ENCODE measurements at regions not wholly inside any gene's neighbourhood (a gene's known extent, or its start where the extent isn't known, plus 50 kb on each side); places are given as distances from the start of the nearest gene placed in this dataset.
"Not testable (repeated sequence)": the region's sequence is repeated elsewhere in the genome, so short reads cannot be mapped to it uniquely, and the experiment has no call there.

DNA sequence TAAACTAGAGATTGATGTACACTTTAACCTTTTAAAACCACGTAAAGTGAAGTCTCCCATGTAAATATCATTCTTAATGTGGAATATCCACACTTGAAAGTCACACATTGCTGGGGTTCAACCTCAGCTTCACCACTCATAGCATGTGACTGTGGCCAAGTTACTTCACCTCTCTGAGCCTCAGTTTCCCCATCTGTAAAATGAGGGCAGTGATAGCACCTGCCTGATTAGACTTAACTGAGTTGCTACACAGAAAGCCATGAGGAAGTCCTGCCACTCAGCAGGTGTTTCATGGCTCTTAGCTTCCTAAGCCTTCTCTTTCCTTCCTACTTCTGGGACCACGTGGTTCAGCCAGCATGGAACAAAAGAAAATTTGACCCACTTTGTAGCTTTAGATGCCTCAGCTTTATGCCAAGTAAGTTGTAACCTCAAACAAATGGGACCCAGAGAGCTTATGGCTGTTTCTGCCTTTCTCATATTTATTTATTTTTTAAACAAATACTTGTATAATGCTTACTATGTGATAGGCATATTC lies 277.3 kb upstream of the KLF3 start:
- no peak for DNase-seq

DNA sequence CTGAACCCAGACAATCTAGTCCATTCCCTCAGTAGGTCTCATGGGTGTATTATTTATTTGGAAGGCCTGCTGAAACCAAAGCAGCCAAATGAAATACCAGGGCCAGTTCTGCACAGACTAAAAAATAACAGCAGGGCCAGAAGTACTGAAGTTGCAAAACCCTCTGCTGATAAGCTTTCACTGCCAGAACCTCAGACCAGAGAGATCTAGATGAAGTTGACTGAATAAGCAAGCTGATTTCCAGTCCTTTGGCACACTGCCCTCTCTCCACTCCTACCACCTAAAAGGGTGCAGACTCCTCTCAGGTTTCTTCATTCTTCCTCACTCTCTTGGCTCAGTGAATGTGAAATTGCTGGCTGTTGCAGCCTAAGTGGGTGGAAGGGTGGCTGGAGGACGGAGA lies 276.7 kb upstream of the KLF3 start:
- no peak for DNase-seq

DNA sequence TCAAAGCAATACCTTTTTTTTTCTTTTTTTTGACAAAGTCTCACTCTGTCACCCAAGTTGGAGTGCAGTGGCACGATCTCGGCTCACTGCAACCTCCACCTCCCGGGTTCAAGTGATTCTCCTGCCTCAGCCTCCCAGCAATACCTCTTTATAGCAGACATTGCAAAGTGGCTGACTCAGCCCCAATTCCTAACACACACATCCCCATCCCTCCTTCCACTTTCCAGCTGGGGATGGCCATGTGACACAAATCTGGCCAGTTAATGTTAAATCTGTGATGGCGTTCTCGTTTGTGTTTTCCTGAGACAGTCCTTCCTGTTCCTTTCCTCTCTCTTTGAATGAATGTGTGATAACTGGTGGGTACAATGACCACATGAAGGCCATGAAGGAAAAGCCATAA lies 276.2 kb upstream of the KLF3 start:
- no peak for DNase-seq

DNA sequence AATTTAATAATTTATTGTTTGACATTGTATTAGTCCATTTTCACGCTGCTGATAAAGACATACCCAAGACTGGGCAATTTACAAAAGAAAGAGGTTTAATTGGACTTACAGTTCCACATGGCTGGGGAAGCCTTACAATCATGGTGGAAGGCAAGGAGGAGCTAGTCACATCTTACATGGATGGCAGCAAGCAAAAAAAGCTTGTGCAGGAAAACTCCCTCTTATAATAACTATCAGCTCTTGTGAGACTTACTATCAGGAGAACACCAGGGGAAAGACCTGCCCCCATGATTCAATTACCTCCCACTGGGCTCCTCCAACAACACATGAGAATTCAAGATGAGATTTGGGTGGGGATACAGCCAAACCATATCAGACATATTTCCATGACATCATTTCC lies 275.1 kb upstream of the KLF3 start:
- DNase-seq, result not testable (repeated sequence)

DNA sequence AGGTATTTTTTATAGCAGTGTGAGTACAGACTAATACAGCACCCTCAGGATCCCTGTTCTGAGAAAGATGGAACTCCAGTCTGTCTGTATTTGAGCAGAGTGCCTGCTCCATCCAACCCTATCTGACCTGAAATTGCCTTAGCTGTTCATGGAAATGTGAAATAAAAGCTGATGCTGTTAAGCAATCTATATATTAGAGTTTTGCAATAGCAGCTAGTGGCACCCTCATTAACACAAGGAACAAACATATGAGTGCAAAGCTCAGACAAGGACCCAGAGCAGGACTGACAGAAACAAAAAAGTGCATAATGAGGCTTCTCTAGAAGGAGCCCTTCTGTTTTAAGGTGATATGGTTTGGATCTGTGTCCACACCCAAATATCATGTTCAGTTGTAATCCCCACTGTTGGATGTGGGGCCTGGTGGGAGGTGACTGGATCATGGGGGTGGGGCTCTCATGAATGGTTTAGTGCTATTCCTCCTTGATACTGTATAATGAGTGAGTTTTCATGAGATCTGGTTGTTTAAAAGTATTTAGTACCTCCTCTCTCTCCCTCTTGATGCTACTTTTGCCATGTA lies 272.9 kb upstream of the KLF3 start:
- no peak for DNase-seq

DNA sequence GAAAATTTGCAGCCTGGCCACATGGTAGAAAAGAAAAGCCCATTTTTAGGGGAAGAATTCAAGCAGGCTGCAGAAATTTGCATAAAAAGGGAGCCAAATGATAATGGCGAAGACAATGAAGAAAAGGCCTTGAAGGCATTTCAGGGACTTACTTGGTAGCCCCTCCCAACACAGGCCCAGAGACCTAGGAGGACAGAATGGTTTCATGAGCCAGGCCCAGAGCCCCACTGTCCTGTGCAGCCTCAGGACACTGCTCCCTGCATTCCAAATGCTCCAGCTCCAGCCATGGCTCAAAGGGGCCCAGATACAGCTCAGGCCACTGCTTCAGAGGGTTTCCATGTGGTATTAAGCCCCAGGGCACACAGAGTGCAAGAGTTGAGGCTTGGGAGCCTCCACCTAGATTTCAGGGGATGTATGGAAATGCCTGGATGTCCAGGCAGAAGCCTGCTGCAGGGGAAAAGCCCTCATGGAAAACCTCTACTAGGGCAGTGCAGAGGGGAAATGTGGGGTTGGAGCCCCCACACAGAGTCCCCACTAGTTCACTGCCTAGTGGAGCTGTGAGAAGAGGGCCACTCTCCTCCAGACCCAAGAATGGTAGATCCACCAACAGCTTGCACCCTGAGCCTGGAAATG lies 271.7 kb upstream of the KLF3 start:
- DNase-seq, result no peak

DNA sequence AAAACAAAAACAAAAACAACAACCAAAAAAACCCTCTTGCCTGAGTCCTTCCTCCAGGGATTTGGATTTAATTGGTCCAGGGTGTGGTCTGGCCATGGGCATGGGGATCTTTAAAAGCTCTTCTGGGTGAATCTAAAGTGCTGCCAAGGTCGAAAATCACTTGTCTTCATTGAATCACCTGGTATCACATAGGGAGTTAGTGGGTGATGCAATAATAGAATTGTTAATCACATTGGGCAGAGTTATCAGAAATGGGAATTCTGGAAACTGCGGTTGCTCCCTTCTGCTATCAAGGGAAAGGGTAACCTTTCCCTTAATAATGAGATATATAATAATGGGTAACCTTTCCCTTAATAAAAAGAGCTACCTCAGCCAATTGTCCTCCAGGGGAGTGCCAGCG lies 267.9 kb upstream of the KLF3 start:
- DNase-seq, result no peak

DNA sequence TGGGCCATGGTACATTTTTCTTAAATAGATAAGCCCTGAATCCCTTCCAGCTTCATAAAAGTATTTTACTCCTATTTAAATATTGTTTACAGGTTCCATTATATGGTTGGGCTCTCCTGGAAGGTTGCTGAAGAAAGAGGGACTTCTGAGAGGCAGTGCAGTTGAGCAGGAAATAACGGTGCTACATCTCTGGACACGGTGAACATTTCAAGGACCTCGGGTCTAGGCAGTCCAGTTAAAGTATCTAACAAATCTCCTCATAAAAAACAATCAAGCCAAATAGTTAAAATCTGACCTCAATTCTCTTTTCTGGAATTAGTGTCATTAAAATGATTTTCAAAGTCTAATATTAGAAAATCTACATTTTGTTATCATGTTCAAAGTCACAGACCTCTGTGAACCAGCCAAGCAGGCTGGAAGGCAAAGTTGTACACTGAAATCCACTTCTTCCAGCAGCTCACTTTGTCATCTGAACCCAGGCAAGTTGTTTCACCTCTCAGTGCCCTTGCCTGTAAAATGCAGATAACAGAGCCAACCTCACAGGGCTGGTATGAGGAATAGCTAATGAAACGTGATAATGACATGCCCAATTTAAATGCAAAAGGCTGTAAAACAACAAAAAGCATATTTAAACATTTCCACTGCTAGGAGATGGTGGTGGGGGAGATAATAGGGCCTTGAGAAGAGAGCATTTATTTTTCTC lies 267.0 kb upstream of the KLF3 start:
- DNase-seq, result no peak

DNA sequence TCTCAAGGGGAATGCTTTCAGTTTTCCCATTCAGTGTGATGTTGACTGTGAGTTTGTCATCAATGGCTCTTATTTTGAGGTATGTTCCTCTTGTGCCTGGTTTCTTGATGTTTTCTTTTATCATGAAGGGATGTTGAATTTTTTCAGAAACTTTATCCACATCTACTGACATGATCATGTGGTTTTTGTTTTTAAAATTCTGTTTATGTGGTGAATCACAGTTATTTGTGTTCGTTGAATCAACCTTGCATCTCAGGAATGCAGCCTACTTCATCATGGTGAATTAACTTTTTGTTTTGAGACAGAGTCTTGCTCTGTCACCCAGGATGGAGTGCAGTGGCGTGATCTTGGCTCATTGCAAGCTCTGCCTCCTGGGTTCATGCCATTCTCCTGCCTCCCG lies 263.1 kb upstream of the KLF3 start:
- DNase-seq, result no peak

DNA sequence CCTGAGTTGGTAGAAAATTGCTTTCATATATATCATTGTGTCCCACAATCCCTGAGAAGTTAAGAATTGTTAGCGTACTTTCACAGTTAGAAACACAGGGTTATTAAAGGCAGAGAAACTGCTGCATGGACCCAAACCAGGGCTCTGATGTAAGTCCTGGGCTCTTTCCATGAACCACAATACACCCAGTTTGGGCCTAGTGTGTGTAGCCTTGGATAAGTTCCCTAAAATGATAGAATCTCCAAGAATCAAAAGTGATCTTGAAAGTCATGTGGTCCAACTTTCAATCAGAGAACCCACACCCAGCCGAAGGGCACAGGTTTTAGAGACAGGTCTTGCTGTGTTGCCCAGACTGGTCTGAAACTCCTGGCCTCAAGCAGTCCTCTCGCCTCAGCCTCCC lies 257.8 kb upstream of the KLF3 start:
- DNase-seq, result no peak

DNA sequence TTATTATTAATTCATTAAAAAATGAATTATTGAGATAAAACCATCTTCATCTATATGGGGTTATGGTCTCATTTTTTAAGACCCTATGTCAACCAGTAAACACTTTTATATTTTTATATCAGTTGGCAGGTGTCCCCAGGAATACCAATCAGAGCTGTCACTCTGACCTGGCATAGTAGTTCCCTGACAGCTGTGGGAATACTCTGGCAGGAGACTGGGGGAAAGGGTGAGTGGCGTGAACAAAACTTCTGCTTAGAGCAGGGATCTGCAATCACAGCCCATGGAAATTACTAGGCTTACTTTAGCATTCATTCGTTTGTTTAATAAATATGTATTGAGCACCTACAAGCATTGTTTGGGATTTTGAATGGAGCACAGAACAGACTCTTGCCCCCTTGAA lies 254.1 kb upstream of the KLF3 start:
- no peak for DNase-seq

DNA sequence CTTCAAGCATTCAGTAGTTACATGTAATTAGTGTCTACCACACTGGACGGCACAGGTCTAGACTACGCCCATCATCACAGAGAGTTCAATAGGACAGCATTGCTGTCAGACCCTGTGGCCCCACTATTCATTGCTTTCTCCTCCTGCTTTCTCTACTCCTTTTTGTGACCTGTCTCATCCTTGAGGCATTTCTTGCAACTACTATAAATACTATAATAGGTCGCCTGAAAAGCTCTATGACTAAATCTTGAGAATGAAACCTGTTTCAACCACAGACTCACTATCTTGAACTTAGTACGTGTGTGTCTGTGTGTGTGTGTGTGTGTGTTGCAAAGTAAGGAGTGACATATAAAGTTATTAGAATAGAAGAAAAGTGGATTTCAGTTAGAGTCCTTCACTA lies 252.9 kb upstream of the KLF3 start:
- DNase-seq, result no peak

DNA sequence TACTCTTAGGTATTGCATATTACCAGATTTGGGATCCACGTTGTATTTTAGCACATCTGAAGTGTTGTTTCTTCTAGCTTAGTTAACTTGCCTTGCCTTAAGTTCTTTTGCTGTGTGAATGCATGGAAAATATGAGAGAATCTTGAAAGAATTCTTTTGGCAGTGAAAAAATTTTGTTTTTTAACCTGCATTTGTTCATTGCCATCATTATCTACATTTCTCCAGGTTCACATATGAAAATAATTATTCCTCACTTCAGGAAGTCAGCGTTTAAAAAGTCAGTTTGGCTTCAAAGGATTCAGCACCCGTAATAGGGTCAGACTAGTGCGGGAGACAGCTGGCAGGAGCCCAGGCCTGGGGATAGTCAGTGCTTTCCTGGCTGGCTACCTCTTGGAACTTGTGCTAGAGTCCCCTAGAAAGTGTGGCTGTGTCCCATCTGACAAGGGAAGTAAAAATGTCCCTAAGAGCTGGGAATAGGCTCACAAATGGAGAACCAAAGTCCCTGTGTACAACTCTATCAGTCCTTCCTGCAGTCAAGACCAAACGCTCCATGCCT lies 251.9 kb upstream of the KLF3 start:
- DNase-seq, result no peak

DNA sequence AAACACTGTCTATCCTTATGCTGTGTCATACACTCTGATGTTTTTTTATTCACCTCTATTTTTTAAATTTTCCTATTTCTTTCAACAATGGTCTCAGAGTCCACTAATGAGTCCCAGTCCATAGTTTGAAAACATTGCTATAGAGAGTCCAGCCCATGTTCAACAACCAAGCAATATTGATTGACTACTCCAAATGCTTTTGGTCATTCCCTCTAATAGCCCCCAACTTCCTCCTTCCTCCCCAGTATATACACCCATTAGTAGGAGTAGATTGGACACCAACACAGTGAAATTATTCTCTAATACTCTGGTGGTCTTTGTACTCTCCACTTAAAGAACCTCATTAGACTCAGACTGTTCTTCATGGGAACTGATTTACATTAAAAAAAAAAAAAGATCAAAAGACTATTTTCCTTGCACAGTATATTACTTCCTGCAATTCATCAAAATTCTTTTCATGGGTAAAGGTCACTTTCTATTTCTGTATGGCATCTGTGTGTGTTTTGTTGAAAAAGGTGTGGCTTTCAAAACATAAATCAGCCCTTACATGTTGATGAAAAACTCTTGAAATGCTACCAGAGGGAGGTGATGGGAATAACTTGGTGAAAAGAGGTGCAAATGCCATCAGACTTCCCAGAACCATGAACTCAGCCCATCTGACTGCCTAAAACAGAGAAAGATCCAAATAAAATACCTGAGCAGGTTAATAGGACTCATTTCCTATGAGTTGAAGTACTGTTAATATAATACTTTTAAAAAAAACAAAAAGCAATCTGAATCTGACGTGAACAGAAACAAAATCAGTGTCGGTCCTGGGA lies 250.3 kb upstream of the KLF3 start:
- no peak for DNase-seq

DNA sequence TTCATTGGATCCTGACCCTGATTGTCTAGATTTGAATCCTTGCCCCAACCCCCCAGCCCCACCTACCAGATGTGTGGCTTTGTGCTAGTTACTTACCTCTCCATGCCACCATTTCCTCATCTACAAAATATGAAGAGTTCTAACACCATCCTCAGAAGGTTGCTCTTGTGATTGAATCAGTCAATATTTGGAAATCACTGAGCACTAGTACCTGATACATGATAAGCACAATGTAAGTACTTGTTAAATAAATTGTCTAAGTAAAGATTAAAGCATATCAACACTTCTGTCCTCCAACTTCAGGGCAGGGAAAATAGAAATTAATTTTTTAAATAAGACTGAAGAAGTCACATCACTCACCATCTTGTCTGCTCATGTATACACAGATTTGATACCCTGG lies 249.6 kb upstream of the KLF3 start:
- no peak for DNase-seq

DNA sequence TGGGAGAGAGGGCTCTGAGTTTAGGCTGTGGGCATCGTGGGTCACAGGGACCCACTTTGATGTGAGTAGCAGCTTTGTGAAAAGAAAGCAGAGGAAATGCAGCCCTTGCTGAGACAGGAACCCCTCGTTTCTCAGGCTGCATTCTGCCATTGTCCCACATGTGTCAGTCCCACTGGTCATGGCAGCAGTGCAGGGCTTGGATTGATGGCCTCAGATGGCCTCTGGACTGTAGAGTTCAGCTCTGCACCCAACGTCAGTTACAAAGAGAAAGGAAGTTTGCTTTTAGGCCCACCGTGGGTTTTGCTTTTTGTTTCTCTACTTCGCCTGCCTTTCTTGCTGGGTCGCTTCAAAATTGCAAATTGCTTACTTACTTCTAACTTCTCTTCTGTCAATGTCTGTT lies 248.3 kb upstream of the KLF3 start:
- DNase-seq, result no peak

DNA sequence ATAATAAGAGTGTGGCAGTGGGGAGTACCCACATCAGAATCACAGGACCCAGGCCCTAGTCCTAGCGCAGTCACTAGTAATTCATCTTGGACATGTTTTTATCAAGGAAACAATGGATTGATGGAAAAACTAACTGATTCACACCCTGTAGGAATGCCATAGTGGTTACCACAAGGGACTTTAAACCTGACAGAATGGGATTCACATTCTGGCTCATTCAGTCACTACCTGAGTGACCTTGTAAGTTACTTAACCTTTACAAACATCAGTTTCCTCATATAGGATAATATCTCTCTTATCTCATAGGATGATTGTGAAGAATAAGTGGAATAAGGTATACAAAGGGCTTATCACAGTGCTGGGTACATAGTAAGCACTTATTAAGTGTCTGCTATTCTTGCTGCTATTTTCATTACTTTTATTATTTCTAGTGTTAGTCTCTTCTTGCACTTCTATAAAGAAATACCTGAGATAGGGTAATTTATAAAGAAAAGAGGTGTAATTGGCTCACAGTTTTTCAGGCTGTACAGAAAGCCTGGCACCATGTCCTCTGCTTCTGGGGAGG lies 247.5 kb upstream of the KLF3 start:
- no peak for DNase-seq

DNA sequence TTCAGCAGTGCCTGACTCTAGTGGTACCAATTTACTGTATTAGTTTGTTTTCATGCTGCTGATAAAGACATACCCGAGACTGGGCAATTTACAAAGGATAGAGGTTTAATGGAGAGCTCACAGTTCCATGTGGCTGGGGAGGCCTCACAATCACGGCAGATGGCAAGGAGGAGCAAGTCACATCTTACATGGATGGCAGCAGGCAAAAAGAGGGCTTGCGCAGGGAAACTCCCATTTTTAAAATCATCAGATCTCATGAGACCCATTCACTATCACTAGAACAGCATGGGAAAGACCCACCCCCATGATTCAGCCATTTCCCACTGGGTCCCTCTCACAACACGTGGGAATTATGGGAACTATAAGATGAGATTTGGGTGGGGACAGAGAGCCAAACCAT lies 243.7 kb upstream of the KLF3 start:
- not testable (repeated sequence) for DNase-seq

DNA sequence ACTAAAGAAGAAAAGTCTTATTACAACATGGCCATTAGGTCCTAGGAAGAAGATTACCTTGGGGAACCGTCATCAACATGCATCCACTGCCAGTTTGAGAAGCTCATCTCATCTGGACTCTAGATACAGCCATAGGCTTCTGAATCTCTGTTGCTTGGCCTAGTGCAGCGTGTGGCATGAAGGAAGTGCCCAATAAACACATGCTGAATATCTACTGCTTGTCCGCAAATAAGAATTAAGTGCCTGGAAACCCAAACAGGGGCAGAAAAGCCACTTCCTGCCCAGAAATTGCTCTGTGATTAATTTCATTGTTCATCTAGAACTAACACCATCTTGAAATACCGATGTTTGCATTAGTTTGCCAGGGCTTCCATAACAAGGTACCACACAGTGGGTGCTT lies 241.1 kb upstream of the KLF3 start:
- DNase-seq, result no peak

DNA sequence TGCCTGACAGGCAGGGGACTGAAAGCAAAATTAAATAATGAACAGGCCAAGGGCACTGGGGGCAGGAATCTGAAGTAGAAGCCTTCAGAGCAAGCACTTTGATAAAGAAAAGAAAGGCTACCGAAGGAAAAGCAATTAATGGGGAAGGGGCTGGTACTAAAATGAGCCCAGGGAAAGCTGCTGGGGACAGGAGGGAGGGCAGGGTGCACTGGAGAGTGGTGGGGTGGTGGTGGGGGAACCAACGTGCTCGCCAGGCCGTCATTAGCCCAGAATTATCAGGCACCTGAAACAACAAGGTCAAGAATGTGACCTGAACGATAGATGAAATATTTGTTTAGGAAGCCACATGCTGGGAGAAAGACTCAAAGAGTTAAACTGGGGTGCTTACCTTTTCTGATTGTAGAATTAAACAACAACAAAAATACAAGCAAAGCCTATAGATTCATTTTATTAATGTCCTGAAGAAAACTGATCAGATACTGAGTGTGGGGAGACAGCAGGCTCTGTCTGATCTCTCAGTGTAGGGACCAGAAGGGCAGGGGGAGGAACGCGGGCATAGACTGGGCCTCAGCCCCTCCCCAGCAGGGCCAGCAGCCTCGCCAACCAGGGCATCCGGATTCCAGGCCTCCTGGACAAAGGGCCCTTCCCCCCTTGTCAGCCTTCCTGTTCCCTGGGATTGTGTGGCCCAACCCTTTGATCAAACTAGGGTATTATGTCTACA lies 239.7 kb upstream of the KLF3 start:
- no peak for DNase-seq

DNA sequence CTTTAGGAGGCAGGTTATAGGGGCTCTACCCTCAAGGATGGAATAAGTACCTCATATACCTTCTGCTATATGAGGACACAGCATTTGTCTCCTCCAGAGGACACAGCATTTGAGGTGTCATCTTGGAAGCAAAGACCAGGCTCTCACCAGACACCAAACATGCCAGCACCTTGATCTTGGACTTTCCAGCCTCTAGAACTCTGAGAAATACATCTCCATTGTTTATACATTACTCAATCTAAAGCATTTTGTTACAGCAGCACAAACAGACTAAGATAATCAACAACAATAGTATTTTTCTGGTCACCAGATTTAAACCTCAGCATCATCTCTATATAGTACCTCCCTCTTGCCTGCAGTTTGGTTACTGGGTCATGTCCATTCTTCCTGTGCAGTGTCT lies 237.5 kb upstream of the KLF3 start:
- no peak for DNase-seq

DNA sequence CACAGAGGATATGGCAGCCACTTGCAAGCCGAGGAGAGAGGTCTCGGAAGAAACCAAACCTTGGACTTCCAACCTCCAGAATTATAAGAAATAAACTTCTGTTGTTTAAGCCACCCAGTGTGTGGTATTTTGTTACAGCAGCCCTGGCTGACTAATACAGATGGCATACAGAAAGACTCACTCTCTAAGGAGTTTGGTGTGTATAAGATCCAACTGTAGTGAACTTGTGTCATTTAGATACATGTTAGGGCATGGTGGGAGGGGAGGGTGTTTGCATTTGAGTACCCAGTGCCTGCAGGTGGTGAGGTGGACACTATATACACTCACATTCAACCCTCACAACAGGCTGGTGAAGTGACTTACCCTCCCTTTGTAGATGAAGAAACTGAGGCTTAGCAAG lies 233.2 kb upstream of the KLF3 start:
- no peak for DNase-seq

All from NCI-H1092 (cell line).